Neural cell (in vitro differentiated cells): ENCODE measurements at regions not wholly inside any gene's neighbourhood (a gene's known extent, or its start where the extent isn't known, plus 50 kb on each side); places are given as distances from the start of the nearest gene placed in this dataset.

Experiments
- CTCF ChIP-seq: fragments of 450-650 bp; IDR thresholded peaks from 2 replicates; pipeline ENCODE4 v1.5.1; 2014; ENCODE audit warnings: antibody characterized with exemption, mild to moderate bottlenecking, moderate library complexity; ENCODE audit not compliant: poor library complexity, severe bottlenecking
- EP300 ChIP-seq: fragments of 450-650 bp; conservative IDR thresholded peaks from 2 replicates; pipeline ENCODE4 v1.6.1; 2014; ENCODE audit warnings: antibody characterized with exemption, mild to moderate bottlenecking, moderate library complexity; ENCODE audit not compliant: poor library complexity, severe bottlenecking
- TAF1 ChIP-seq: IDR thresholded peaks from 2 replicates; pipeline ENCODE4 v1.6.1; 2012; ENCODE audit warnings: low read depth

DNA sequence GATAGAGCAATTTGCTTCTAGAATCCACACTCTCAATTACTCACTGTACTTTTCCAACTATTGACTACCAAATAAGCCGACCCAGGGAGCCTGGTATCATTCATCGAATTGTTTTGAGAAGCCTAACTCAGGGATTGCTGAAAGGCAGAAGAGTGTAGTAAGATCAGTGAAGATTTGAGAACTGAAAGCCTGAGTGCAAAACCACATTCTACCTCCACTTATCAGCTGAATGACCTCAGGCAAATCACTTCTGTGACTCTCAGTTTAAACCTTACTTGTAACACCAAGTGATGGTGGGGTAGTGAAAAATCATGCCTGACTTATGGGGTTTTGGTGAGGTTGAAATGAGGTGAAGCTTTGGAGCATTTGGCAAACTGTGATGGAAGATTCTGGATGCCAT lies 126.1 kb upstream of the MAX start:
- no peak for TF ChIP-seq EP300
- TF ChIP-seq CTCF, result no peak
- TF ChIP-seq TAF1, result no peak
